ENCODE measurements at regions not wholly inside any gene's neighbourhood (a gene's known extent, or its start where the extent isn't known, plus 50 kb on each side); places are given as distances from the start of the nearest gene placed in this dataset.

DNA sequence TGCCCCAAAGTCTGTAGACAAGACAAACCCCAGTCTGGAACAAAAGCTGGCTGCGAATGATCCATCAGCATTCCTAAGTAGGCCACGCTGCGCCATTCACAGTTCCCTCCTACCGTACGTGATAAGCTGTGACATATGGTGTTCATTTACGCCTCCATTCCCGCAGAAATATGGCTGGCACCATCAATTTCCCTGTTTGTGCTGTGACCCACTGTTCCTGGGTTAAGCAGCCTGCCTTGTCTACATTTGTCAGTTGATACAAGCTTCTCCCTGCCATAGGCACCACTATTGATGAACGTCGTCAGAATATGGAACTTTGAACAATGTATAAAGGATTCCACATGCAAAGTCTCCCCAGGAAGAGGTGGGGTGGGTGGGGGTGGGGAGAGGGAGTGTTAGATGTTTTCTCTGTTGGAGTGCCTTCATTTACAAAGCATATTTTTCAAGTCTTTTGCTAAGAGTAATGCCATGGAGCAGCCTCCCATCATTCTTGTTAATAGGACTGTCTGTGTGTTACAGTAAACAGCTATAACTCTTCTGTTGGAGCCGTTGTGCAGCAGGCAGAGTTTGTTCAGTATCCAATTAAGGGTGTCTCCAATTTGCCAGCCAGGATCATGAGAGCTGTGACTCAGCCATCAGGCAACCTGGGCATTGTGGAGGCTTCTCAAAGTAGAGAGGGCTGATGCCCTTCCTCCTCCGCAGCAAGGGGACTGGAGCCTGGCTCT, 294.6 kb downstream of the TMEM114 start:
- no peaks in the 10 kb centered on the region for H3K27me3 Mint-ChIP-seq
- no peak overlapping the region for H3K27ac Mint-ChIP-seq
- H3K4me3 Mint-ChIP-seq: no peak overlapping the region
- no peak for DNase-seq
- H3K9me3 Mint-ChIP-seq: peaks cover 19% of the 10 kb centered on the region
- H3K36me3 Mint-ChIP-seq: no peaks in the 10 kb centered on the region
- CTCF ChIA-PET: no interaction called here
- H3K4me1 Mint-ChIP-seq: no peaks in the 10 kb centered on the region

DNA sequence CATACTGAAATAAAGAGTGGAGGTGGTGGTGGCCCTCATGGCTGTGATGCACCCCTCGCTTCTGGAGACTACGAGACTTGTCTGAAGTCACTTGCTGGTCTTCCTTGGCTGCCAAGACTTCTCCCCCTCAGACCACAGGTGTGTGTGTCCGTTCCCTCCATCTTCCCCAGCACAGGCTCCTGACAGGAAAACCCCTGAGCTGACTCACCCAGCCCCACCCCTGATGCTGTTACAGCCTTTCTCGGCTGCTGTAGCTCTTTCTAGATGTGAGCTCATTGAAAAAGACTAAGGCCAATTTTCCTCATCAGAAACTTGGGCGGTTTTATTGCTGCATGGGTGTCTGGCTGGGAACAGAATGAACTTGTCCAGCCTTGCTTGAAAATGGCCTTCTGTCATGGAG, 296.9 kb downstream of the TMEM114 start:
- Mint-ChIP-seq H3K4me3 (no peak overlapping the region), H3K9me3 (peaks cover 16% of the 10 kb centered on the region), H3K4me1 (no peaks in the 10 kb centered on the region), H3K36me3 (no peaks in the 10 kb centered on the region), H3K27me3 (no peaks in the 10 kb centered on the region), H3K27ac (no peak overlapping the region)
- no peak for DNase-seq
- CTCF ChIA-PET: no interaction called here

DNA sequence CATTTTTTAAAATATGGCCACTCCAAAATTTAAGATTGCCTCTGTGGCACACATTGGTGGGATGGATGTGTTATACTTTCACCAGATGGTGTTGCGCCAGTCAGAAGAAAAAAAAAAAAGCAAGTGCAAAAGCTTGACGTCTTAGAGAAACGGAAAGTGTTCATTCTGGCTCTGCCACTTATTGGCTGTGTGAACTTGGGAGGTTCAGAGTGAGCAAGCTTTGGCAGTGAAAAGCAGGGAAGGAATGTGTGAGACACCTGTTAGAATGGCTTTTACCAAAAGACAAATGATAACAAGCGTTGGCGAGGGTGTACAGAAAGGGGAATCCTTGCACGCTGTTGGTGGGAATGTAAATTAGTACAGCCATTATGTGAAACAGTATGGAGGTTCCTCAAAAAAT, 298.0 kb downstream of the TMEM114 start:
- Mint-ChIP-seq H3K9me3 (peaks cover 10% of the 10 kb centered on the region), H3K4me3 (no peak overlapping the region), H3K4me1 (no peaks in the 10 kb centered on the region), H3K27ac (no peak overlapping the region), H3K36me3 (no peaks in the 10 kb centered on the region), H3K27me3 (no peaks in the 10 kb centered on the region)
- CTCF ChIA-PET: no interaction called here
- no peak for DNase-seq

DNA sequence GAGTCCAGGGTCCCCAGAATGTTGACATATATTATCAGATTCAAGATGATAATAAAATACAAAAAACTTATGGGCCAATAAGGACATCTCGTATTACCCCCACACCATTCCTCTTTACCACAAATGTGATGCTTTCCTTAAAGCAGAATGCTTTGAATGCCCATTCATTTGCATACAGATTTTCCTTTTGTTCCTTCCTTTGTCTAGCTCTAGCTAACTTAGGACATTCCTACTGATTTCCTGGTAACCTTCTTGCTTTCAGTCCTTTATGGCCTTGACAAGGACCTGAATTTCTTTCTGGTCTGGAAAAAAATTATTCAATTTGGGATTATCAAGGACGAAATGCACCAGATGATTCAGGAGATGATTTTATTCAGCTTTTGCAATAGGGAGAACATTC, 304.0 kb downstream of the TMEM114 start:
- Mint-ChIP-seq H3K4me3 (no peak overlapping the region), H3K27me3 (no peaks in the 10 kb centered on the region), H3K27ac (no peak overlapping the region), H3K9me3 (peaks cover 14% of the 10 kb centered on the region), H3K4me1 (no peaks in the 10 kb centered on the region), H3K36me3 (no peaks in the 10 kb centered on the region)
- no peak for DNase-seq
- CTCF ChIA-PET: no interaction called here

DNA sequence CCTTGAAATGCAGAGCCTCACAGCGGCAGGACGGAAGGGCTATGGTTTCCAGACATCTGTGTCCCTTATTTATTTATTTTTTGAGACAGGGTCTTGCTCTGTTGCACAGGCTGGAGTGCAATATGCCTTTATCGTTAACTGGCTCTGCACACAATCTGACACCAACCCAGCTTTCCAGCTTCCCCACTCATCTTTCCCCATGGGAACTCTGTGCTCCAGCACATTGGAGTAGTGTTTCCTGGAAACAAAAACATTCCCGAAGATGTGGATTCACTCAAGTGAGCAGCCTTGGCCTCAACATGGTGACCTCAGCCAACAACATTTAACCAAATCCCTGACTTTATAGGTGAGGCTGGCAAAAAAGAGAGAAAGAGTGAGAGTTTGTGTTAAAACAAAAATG, 307.1 kb downstream of the TMEM114 start:
- Mint-ChIP-seq H3K4me3 (no peak overlapping the region), H3K36me3 (no peaks in the 10 kb centered on the region), H3K27me3 (no peaks in the 10 kb centered on the region), H3K4me1 (no peaks in the 10 kb centered on the region), H3K9me3 (peaks cover 11% of the 10 kb centered on the region), H3K27ac (no peak overlapping the region)
- no peak for DNase-seq
- CTCF ChIA-PET: no interaction called here

DNA sequence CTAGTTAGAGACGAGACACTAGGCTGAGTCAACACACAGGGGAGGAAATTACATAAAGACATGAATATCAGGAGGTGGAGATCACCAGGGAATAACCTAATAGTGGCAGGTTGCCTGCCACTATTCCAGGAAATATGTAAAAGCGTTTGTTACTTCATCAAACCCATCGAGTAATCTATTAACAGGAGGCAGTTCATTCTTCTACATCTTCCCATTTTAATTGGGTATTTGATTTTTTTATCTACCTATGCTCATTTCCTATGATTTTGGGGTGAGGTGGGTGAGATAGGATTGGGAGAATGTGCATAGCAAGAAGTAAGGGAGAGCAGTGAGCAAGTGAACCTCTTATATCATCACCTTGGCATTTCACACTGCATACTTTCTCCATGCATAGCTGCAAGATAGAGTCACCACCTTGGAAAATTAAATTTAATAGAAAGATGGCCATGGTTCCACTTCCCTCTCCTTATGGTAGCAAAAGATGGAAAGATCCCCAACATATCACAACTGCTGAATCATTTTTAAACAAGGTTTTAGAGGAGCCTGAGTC, 312.2 kb downstream of the TMEM114 start:
- CTCF ChIA-PET: no interaction called here
- no peak for DNase-seq
- no peaks in the 10 kb centered on the region for H3K27me3 Mint-ChIP-seq
- peaks cover 4% of the 10 kb centered on the region for H3K9me3 Mint-ChIP-seq
- no peaks in the 10 kb centered on the region for H3K4me1 Mint-ChIP-seq
- H3K27ac Mint-ChIP-seq: no peak overlapping the region
- H3K4me3 Mint-ChIP-seq: no peak overlapping the region
- H3K36me3 Mint-ChIP-seq: no peaks in the 10 kb centered on the region

DNA sequence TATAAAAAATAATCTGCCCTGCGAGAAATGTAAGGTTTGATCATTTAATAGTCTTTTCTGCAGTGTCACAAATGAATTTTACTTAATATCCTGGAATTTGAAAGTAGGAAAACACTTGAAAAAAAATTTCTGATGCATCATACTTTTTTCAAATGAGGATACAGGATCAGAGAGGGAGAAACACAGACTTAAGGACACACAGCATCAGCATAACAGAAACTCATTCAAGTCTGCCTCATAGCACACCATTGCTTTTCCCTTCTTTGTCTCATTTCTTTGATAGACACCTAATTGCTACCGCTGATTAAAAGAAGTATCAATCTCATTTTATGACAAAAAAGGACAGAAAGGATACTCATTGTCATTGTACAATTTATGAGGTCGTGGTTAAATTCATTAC, 319.0 kb downstream of the TMEM114 start:
- CTCF ChIA-PET: no interaction called here
- DNase-seq: no peak
- H3K36me3 Mint-ChIP-seq: no peaks in the 10 kb centered on the region
- H3K27ac Mint-ChIP-seq: no peak overlapping the region
- H3K27me3 Mint-ChIP-seq: no peaks in the 10 kb centered on the region
- H3K4me1 Mint-ChIP-seq: no peaks in the 10 kb centered on the region
- peaks cover 11% of the 10 kb centered on the region for H3K9me3 Mint-ChIP-seq
- no peak overlapping the region for H3K4me3 Mint-ChIP-seq

DNA sequence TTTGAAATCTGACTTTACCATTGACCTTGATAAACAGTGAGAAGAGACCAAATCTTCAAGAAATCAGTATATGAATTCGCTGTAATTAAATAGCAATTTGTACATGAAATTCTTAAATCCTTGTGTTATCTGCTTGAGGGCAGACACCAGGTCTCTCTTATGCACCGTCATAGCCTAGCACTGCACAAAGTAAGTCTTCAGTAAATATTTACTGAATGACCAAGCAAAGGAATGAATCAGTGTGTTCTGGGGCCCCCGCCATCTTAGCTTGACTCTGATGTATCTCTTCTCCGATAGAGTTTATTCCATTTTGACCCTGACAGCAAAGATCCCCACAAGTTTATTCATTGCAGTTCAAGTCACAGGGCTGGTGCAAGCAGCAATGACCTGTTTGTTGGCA, 328.0 kb downstream of the TMEM114 start:
- no peak for DNase-seq
- no peaks in the 10 kb centered on the region for H3K27me3 Mint-ChIP-seq
- no peak overlapping the region for H3K4me3 Mint-ChIP-seq
- no peak overlapping the region for H3K27ac Mint-ChIP-seq
- CTCF ChIA-PET: no interaction called here
- H3K4me1 Mint-ChIP-seq: no peaks in the 10 kb centered on the region
- peaks cover 6% of the 10 kb centered on the region for H3K9me3 Mint-ChIP-seq
- no peaks in the 10 kb centered on the region for H3K36me3 Mint-ChIP-seq

DNA sequence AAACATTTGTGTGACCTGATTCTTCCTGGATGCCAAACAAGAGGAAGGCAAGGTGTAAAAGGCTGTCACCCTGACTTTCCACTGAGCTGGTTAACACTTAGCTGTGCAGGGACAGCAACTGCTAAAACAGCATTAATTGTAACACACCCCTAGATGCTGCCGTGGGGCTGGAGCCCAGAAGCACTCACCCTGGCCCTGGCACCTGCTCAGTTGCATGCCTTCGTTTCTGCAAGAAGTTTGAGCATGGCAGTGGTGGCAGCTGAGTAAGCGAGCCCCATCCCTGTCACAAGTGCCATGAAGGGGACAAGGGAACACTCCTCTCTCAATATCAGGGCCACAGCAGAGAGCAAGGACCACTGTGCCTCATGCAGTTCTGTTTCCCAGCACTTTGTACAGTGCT, 330.2 kb downstream of the TMEM114 start:
- no peaks in the 10 kb centered on the region for H3K36me3 Mint-ChIP-seq
- DNase-seq: no peak
- no peak overlapping the region for H3K27ac Mint-ChIP-seq
- no peak overlapping the region for H3K4me3 Mint-ChIP-seq
- H3K4me1 Mint-ChIP-seq: no peaks in the 10 kb centered on the region
- CTCF ChIA-PET: no interaction called here
- H3K9me3 Mint-ChIP-seq: peaks cover 6% of the 10 kb centered on the region
- no peaks in the 10 kb centered on the region for H3K27me3 Mint-ChIP-seq

DNA sequence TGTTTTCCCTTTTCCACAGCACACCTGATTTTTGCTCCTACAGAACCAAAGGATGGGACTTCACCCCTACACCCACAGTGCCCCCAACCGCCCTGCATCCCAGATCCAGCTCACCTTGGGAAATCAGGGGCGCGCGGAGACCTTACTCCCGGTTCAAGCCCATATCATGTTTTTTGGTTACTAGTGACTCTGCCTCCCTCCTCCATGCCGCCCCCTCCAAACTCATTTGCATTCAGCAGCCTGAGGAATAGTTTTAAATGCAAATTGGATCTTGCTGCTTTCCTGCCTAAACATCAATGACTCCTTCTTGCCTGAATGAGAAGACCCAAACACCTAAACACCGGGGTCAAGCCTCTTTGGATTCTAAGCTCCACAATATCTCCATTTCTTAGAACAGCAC, 331.8 kb downstream of the TMEM114 start:
- no peak for DNase-seq
- Mint-ChIP-seq H3K9me3 (peaks cover 8% of the 10 kb centered on the region), H3K27me3 (no peaks in the 10 kb centered on the region), H3K4me3 (no peak overlapping the region), H3K36me3 (no peaks in the 10 kb centered on the region), H3K4me1 (no peaks in the 10 kb centered on the region), H3K27ac (no peak overlapping the region)
- CTCF ChIA-PET: no interaction called here

DNA sequence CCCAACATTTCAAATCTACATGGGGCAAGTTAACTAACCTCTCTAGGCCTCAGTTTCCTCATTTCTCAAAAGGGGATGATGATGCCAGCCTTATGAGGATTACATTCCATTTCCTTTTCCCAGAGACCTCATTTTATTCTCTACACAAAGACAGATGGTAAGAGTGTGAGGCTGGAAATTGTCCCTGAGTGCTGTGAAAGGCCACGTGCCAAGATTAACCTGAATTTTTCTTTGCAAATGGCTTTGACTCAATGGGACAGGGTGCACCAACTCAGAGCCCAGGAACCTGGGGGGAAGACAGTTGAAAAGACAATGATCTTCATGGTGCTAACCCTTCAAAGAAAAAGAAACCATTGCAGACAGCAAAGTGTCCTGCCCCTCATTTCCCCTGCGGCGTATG, 332.8 kb downstream of the TMEM114 start:
- H3K9me3 Mint-ChIP-seq: peaks cover 10% of the 10 kb centered on the region
- no peak overlapping the region for H3K27ac Mint-ChIP-seq
- no peaks in the 10 kb centered on the region for H3K27me3 Mint-ChIP-seq
- no peak overlapping the region for H3K4me3 Mint-ChIP-seq
- no peak for DNase-seq
- H3K36me3 Mint-ChIP-seq: no peaks in the 10 kb centered on the region
- H3K4me1 Mint-ChIP-seq: no peaks in the 10 kb centered on the region
- CTCF ChIA-PET: no interaction called here

DNA sequence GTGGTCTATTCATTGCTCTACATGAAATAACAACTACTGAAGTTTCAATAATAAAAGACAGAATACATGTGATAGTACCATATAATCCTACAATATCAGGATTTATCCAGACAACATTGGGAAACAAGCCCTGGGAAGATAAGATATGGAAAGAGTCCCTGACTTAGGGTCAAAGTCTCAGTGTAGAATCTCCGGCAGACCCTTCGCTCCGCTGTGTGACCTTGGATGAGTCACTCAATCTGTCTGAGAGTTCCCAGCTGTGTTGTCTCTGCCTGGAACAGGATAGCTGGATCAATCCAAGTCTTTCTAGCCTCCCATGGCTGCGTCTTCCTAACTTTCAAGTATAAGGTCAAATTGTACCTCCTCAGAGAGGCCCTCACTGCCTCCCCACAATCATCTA, 335.9 kb downstream of the TMEM114 start:
- H3K9me3 Mint-ChIP-seq: peaks cover 10% of the 10 kb centered on the region
- CTCF ChIA-PET: no interaction called here

DNA sequence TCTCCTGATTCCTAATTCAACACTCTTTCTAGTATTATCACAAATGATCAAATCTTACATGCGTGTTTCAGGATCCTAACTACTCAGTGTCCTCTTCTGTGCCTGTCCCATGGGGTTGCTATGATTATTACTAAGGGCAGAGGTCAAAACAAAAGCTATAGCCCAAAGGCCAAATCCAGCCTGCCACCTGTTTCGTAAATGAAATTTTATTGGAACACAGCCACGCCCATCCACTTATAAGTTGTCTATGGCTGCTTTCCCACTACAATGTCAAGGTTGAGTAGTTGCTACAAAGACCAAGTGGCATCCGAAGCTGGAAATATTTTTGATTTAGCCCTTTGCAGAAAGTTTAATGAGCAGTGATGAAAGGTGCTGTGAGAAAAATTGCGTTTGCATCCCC, 336.6 kb downstream of the TMEM114 start:
- H3K4me1 Mint-ChIP-seq: no peaks in the 10 kb centered on the region
- H3K9me3 Mint-ChIP-seq: peaks cover 6% of the 10 kb centered on the region
- H3K4me3 Mint-ChIP-seq: no peak overlapping the region
- H3K27ac Mint-ChIP-seq: no peak overlapping the region
- no peak for DNase-seq
- CTCF ChIA-PET: no interaction called here
- H3K27me3 Mint-ChIP-seq: no peaks in the 10 kb centered on the region
- H3K36me3 Mint-ChIP-seq: no peaks in the 10 kb centered on the region

More for the DNA sequence above, 335.9 kb downstream of the TMEM114 start:
- no peak for DNase-seq
- Mint-ChIP-seq H3K27me3 (no peaks in the 10 kb centered on the region), H3K36me3 (no peaks in the 10 kb centered on the region), H3K4me1 (no peaks in the 10 kb centered on the region), H3K4me3 (no peak overlapping the region), H3K27ac (no peak overlapping the region)

DNA sequence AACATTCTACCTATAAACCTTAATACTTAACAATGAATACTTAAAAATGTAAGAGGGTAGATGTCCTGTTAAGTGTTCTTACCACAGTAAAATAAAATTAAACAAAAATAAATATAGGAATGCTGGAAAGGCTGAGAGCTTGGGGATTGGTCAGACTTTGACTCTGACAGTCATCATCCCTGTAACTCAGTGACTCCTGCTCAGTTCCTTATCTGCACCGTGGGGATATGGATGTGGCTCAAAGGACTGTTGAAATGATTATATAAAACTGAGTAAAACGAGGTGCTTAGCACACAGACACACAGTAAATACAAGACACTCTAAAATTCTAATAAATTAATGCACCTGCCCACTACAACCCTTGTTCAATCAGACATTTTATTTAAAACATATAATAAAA, 338.6 kb downstream of the TMEM114 start:
- Mint-ChIP-seq H3K4me1 (no peaks in the 10 kb centered on the region), H3K27me3 (no peaks in the 10 kb centered on the region), H3K27ac (no peak overlapping the region), H3K36me3 (no peaks in the 10 kb centered on the region), H3K9me3 (peaks cover 3% of the 10 kb centered on the region), H3K4me3 (no peak overlapping the region)
- no peak for DNase-seq
- CTCF ChIA-PET: no interaction called here

DNA sequence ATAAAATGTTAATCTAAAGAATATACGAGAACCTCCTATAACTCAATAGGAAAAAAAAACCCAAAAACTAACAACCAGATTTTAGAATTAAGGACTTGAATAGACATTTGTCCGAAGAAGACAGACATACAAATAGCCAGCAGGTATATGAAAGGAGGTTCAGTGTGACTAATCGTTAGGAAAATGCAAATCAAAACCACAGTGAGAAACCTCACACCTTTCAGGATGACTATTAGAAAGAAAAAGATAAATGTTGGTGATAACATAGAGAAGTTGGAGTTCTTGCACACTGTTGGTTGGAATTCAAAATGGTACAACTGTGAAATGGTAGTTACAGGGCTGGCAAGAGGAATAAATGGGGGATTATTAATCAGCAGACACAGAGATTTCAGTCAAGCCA, 339.0 kb downstream of the TMEM114 start:
- CTCF ChIA-PET: no interaction called here
- no peak overlapping the region for H3K4me3 Mint-ChIP-seq

DNA sequence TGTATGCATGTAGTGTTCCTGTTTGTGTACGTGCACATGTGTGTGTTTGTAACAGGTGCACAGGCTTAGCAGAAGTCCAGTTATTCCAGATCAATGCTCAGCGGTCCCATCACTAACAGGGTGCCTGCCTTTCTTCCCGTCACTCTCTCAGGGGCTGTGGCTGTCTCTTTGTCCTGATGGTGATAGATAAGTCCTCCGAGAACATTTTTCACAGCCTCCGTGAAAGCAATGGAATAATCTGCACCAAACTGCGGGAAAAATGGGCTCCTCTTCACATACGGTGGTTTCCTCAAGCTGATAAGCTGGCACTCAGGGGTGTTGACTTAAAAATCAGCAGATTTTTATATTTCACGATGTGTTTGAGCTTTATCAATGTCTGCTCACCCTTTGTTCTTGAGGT, 342.3 kb downstream of the TMEM114 start:
- H3K4me1 Mint-ChIP-seq: no peaks in the 10 kb centered on the region
- CTCF ChIA-PET: no interaction called here
- no peak overlapping the region for H3K4me3 Mint-ChIP-seq
- peaks cover 2% of the 10 kb centered on the region for H3K9me3 Mint-ChIP-seq
- no peaks in the 10 kb centered on the region for H3K27me3 Mint-ChIP-seq
- H3K36me3 Mint-ChIP-seq: no peaks in the 10 kb centered on the region
- H3K27ac Mint-ChIP-seq: no peak overlapping the region
- DNase-seq: no peak

More for the DNA sequence above, 339.0 kb downstream of the TMEM114 start:
- Mint-ChIP-seq H3K27me3 (no peaks in the 10 kb centered on the region), H3K27ac (no peak overlapping the region), H3K4me1 (no peaks in the 10 kb centered on the region), H3K36me3 (no peaks in the 10 kb centered on the region), H3K9me3 (peaks cover 3% of the 10 kb centered on the region)
- no peak for DNase-seq

Data from activated naive CD4-positive, alpha-beta T cell treated with anti-CD3 and anti-CD28 coated beads, Interleukin-2, amount 10 ng/mL, durations not matched to agents 7 days and 5 days (primary cell).